ENCODE measurements at regions not wholly inside any gene's neighbourhood (a gene's known extent, or its start where the extent isn't known, plus 50 kb on each side); places are given as distances from the start of the nearest gene placed in this dataset.

GRCh38 chr2:228654707-228655106 is 473.2 kb upstream of the SPHKAP start:
- no peak overlapping the region for H3K4me2 ChIP-seq (ENCODE audit: low read length)
- no peak overlapping the region for H2AK5ac ChIP-seq (ENCODE audit: low read length)
- H2BK12ac ChIP-seq (ENCODE audit: low read length), result no peak overlapping the region
- no peaks in the 10 kb centered on the region for H3K9me3 ChIP-seq (ENCODE audit: insufficient read depth, low read depth, low read length)
- WGBS (ENCODE audit: extremely low coverage, insufficient coverage, insufficient read length), result no CpG with 5 or more reads among the region's 2 CpGs
- no peak overlapping the region for H4K91ac ChIP-seq (ENCODE audit: low read depth, low read length)
- no peak overlapping the region for H3K9ac ChIP-seq (ENCODE audit: low read length)
- H3K4me1 ChIP-seq (ENCODE audit: control insufficient read depth in 1 of 2, insufficient read depth in 2 of 2, low read length in 2 of 2), result no peaks in the 10 kb centered on the region
- H3K14ac ChIP-seq (ENCODE audit: low read length), result no peak overlapping the region
- H2BK120ac ChIP-seq (ENCODE audit: insufficient read depth, low read length, poor library complexity), result no peak overlapping the region
- no peak overlapping the region for H4K12ac ChIP-seq (ENCODE audit: low read depth, low read length)
- no peak overlapping the region for H3K18ac ChIP-seq (ENCODE audit: low read length)
- H4K8ac ChIP-seq (ENCODE audit: low read depth, low read length), result no peak overlapping the region
- no peak overlapping the region for H3K4me3 ChIP-seq (ENCODE audit: low read depth, low read length)
- H3K79me1 ChIP-seq (ENCODE audit: low read length), result no peaks in the 10 kb centered on the region
- no peak overlapping the region for H3K23ac ChIP-seq (ENCODE audit: low read length)
- H2AFZ ChIP-seq (ENCODE audit: insufficient read depth, low read length, poor library complexity), result no peak overlapping the region
- H3K36me3 ChIP-seq (ENCODE audit: control insufficient read depth in 1 of 2, insufficient read depth in 2 of 2, low read length in 2 of 2), result no peaks in the 10 kb centered on the region
- H3K27me3 ChIP-seq (ENCODE audit: insufficient read depth, low read length), result no peaks in the 10 kb centered on the region
- H3K27ac ChIP-seq (ENCODE audit: low read depth, low read length), result no peak overlapping the region
- DNase-seq, result peak in 1 of 2 donors; percentile 54
- H3K79me2 ChIP-seq (ENCODE audit: control insufficient read depth, insufficient read depth, low read length, poor library complexity), result no peaks in the 10 kb centered on the region
- H2BK5ac ChIP-seq (ENCODE audit: low read depth, low read length, poor library complexity), result no peak overlapping the region
- no peak overlapping the region for H3K4ac ChIP-seq (ENCODE audit: low read depth, low read length)

- DNase-seq, result no peak
- Histone ChIP-seq H3K4me3 (ENCODE audit: low read depth, low read length) (no peak overlapping the region), H2AFZ (ENCODE audit: insufficient read depth, low read length, poor library complexity) (no peak overlapping the region), H3K27ac (ENCODE audit: low read depth, low read length) (no peak overlapping the region), H3K36me3 (ENCODE audit: control insufficient read depth in 1 of 2, insufficient read depth in 2 of 2, low read length in 2 of 2) (no peaks in the 10 kb centered on the region), H3K23ac (ENCODE audit: low read length) (no peak overlapping the region), H3K79me1 (ENCODE audit: low read length) (no peaks in the 10 kb centered on the region), H3K9ac (ENCODE audit: low read length) (no peak overlapping the region), H4K8ac (ENCODE audit: low read depth, low read length) (no peak overlapping the region), H3K9me3 (ENCODE audit: insufficient read depth, low read depth, low read length) (no peaks in the 10 kb centered on the region), H4K91ac (ENCODE audit: low read depth, low read length) (no peak overlapping the region), H2BK120ac (ENCODE audit: insufficient read depth, low read length, poor library complexity) (no peak overlapping the region), H2BK12ac (ENCODE audit: low read length) (no peak overlapping the region), H3K79me2 (ENCODE audit: control insufficient read depth, insufficient read depth, low read length, poor library complexity) (no peaks in the 10 kb centered on the region), H3K4me2 (ENCODE audit: low read length) (no peak overlapping the region), H3K14ac (ENCODE audit: low read length) (no peak overlapping the region), H3K18ac (ENCODE audit: low read length) (no peak overlapping the region), H3K4ac (ENCODE audit: low read depth, low read length) (no peak overlapping the region), H4K12ac (ENCODE audit: low read depth, low read length) (no peak overlapping the region), H3K4me1 (ENCODE audit: control insufficient read depth in 1 of 2, insufficient read depth in 2 of 2, low read length in 2 of 2) (no peaks in the 10 kb centered on the region), H2BK5ac (ENCODE audit: low read depth, low read length, poor library complexity) (no peak overlapping the region), H3K27me3 (ENCODE audit: insufficient read depth, low read length) (no peaks in the 10 kb centered on the region), H2AK5ac (ENCODE audit: low read length) (no peak overlapping the region)
- no CpG with 5 or more reads among the region's 4 CpGs for WGBS (ENCODE audit: extremely low coverage, insufficient coverage, insufficient read length)
These were observed 472.4 kb upstream of the SPHKAP start for GRCh38 chr2:228653884-228654283.

- H2BK120ac ChIP-seq (ENCODE audit: insufficient read depth, low read length, poor library complexity), result no peak overlapping the region
- H3K4me3 ChIP-seq (ENCODE audit: low read depth, low read length), result no peak overlapping the region
These were observed 470.9 kb upstream of the SPHKAP start for GRCh38 chr2:228652366-228652765.

GRCh38 chr2:228649876-228650275 is 468.4 kb upstream of the SPHKAP start:
- H4K8ac ChIP-seq (ENCODE audit: low read depth, low read length), result no peak overlapping the region
- no peaks in the 10 kb centered on the region for H3K79me1 ChIP-seq (ENCODE audit: low read length)
- no CpG with 5 or more reads among the region's 2 CpGs for WGBS (ENCODE audit: extremely low coverage, insufficient coverage, insufficient read length)
- no peak overlapping the region for H3K4ac ChIP-seq (ENCODE audit: low read depth, low read length)
- H3K4me2 ChIP-seq (ENCODE audit: low read length), result no peak overlapping the region
- no peaks in the 10 kb centered on the region for H3K4me1 ChIP-seq (ENCODE audit: control insufficient read depth in 1 of 2, insufficient read depth in 2 of 2, low read length in 2 of 2)
- no peaks in the 10 kb centered on the region for H3K79me2 ChIP-seq (ENCODE audit: control insufficient read depth, insufficient read depth, low read length, poor library complexity)
- H2BK120ac ChIP-seq (ENCODE audit: insufficient read depth, low read length, poor library complexity), result no peak overlapping the region
- no peaks in the 10 kb centered on the region for H3K27me3 ChIP-seq (ENCODE audit: insufficient read depth, low read length)
- H3K23ac ChIP-seq (ENCODE audit: low read length), result no peak overlapping the region
- no peak overlapping the region for H2BK5ac ChIP-seq (ENCODE audit: low read depth, low read length, poor library complexity)
- no peak overlapping the region for H2AK5ac ChIP-seq (ENCODE audit: low read length)
- no peak overlapping the region for H3K4me3 ChIP-seq (ENCODE audit: low read depth, low read length)
- DNase-seq, result no peak
- no peak overlapping the region for H2AFZ ChIP-seq (ENCODE audit: insufficient read depth, low read length, poor library complexity)
- no peak overlapping the region for H4K91ac ChIP-seq (ENCODE audit: low read depth, low read length)
- no peak overlapping the region for H3K18ac ChIP-seq (ENCODE audit: low read length)
- H3K14ac ChIP-seq (ENCODE audit: low read length), result no peak overlapping the region
- no peak overlapping the region for H3K9ac ChIP-seq (ENCODE audit: low read length)
- no peak overlapping the region for H2BK12ac ChIP-seq (ENCODE audit: low read length)
- H4K12ac ChIP-seq (ENCODE audit: low read depth, low read length), result no peak overlapping the region
- no peak overlapping the region for H3K27ac ChIP-seq (ENCODE audit: low read depth, low read length)
- no peaks in the 10 kb centered on the region for H3K36me3 ChIP-seq (ENCODE audit: control insufficient read depth in 1 of 2, insufficient read depth in 2 of 2, low read length in 2 of 2)
- no peaks in the 10 kb centered on the region for H3K9me3 ChIP-seq (ENCODE audit: insufficient read depth, low read depth, low read length)

More at GRCh38 chr2:228652366-228652765, 470.9 kb upstream of the SPHKAP start:
- Histone ChIP-seq H2AFZ (ENCODE audit: insufficient read depth, low read length, poor library complexity) (no peak overlapping the region), H3K23ac (ENCODE audit: low read length) (no peak overlapping the region), H3K36me3 (ENCODE audit: control insufficient read depth in 1 of 2, insufficient read depth in 2 of 2, low read length in 2 of 2) (no peaks in the 10 kb centered on the region), H4K12ac (ENCODE audit: low read depth, low read length) (no peak overlapping the region), H2BK12ac (ENCODE audit: low read length) (no peak overlapping the region), H3K18ac (ENCODE audit: low read length) (no peak overlapping the region), H2AK5ac (ENCODE audit: low read length) (no peak overlapping the region), H3K79me2 (ENCODE audit: control insufficient read depth, insufficient read depth, low read length, poor library complexity) (no peaks in the 10 kb centered on the region), H3K14ac (ENCODE audit: low read length) (no peak overlapping the region), H3K4me1 (ENCODE audit: control insufficient read depth in 1 of 2, insufficient read depth in 2 of 2, low read length in 2 of 2) (no peaks in the 10 kb centered on the region), H3K79me1 (ENCODE audit: low read length) (no peaks in the 10 kb centered on the region), H4K91ac (ENCODE audit: low read depth, low read length) (no peak overlapping the region), H3K9me3 (ENCODE audit: insufficient read depth, low read depth, low read length) (no peaks in the 10 kb centered on the region), H3K4me2 (ENCODE audit: low read length) (no peak overlapping the region), H3K27ac (ENCODE audit: low read depth, low read length) (no peak overlapping the region), H4K8ac (ENCODE audit: low read depth, low read length) (no peak overlapping the region), H2BK5ac (ENCODE audit: low read depth, low read length, poor library complexity) (no peak overlapping the region), H3K9ac (ENCODE audit: low read length) (no peak overlapping the region), H3K27me3 (ENCODE audit: insufficient read depth, low read length) (no peaks in the 10 kb centered on the region), H3K4ac (ENCODE audit: low read depth, low read length) (no peak overlapping the region)
- DNase-seq, result peak; percentile 18 to 81
- WGBS (ENCODE audit: extremely low coverage, insufficient coverage, insufficient read length), result no CpG with 5 or more reads among the region's 3 CpGs

Data from trophoblast cell (in vitro differentiated cells and primary cell).